Activated B cell treated with CpG ODN at 0.5 μM for 24 hours (primary cell): ENCODE measurements at regions not wholly inside any gene's neighbourhood (a gene's known extent, or its start where the extent isn't known, plus 50 kb on each side); places are given as distances from the start of the nearest gene placed in this dataset.

Experiments used
- ATAC-seq: fragments of 200-7000 bp; cut with Tn5 transposase; one replicate; pipeline ENCODE4 v1.10.0; 2021; ENCODE audit warnings: low read depth, mild to moderate bottlenecking, moderate library complexity
- CTCF ChIA-PET: fragments of 350-600 bp; sonication (Branson Sonifier 250); formaldehyde crosslinking; loops from one replicate; lab custom pipeline; 2021; ENCODE audit warnings: antibody characterized with exemption; lab: Charles Lee
- POLR2A ChIA-PET: fragments of 350-600 bp; sonication (Branson Sonifier 250); formaldehyde crosslinking; loops from one replicate; lab custom pipeline; 2021; ENCODE audit warnings: antibody characterized with exemption; lab: Charles Lee
- DNase-seq: peaks from one replicate; pipeline ENCODE4 v3.0.0; 2022
- H3K27ac Mint-ChIP-seq: one replicate; pipeline ENCODE4 v1.8.0; 2020; ENCODE audit warnings: mixed read lengths
- H3K27me3 Mint-ChIP-seq: one replicate; pipeline ENCODE4 v1.8.0; 2021; ENCODE audit warnings: mixed read lengths
- H3K36me3 Mint-ChIP-seq: one replicate; pipeline ENCODE4 v1.8.0; 2021; ENCODE audit warnings: low read depth, mixed read lengths
- H3K4me1 Mint-ChIP-seq: one replicate; pipeline ENCODE4 v1.8.0; 2021; ENCODE audit warnings: mixed read lengths
- H3K4me3 Mint-ChIP-seq: one replicate; pipeline ENCODE4 v1.8.0; 2020; ENCODE audit warnings: mild to moderate bottlenecking, mixed read lengths
- H3K9me3 Mint-ChIP-seq: one replicate; pipeline ENCODE4 v1.8.0; 2020; ENCODE audit warnings: mixed read lengths
- CTCF ChIP-seq: fragments of 200-600 bp; IDR thresholded peaks from one replicate; pipeline ENCODE4 v1.8.0; 2022; ENCODE audit warnings: antibody characterized with exemption, mild to moderate bottlenecking
- intact Hi-C: fragments of 100-400 bp; cut with micrococcal nuclease; formaldehyde crosslinking; loops from one replicate; pipeline ENCODE4 v1.15.1; 2024

GRCh38 chr1:232579958-232580941 is 49.7 kb downstream of the SIPA1L2 start:
- POLR2A ChIA-PET, result no interaction called here
- Mint-ChIP-seq H3K27ac (no peak overlapping the region), H3K9me3 (no peaks in the 10 kb centered on the region), H3K36me3 (no peaks in the 10 kb centered on the region), H3K27me3 (no peaks in the 10 kb centered on the region), H3K4me3 (no peak overlapping the region), H3K4me1 (no peaks in the 10 kb centered on the region)
- CTCF ChIA-PET, result no interaction called here
- intact Hi-C loops, result no loop called here
- DNase-seq (no peak), ATAC-seq (no peak)
- no peak for TF ChIP-seq CTCF

- no peak overlapping the region for H3K27ac Mint-ChIP-seq
- H3K27me3 Mint-ChIP-seq, result no peaks in the 10 kb centered on the region
- intact Hi-C loops, result no loop called here
- H3K4me3 Mint-ChIP-seq, result no peak overlapping the region
- ChIA-PET POLR2A (no interaction called here), CTCF (no interaction called here)
- DNase-seq (no peak), ATAC-seq (no peak)
- no peak for TF ChIP-seq CTCF
- H3K4me1 Mint-ChIP-seq, result no peaks in the 10 kb centered on the region
- H3K9me3 Mint-ChIP-seq, result no peaks in the 10 kb centered on the region
- no peaks in the 10 kb centered on the region for H3K36me3 Mint-ChIP-seq
Measured at GRCh38 chr1:232579466-232579865, 50.5 kb downstream of the SIPA1L2 start.

GRCh38 chr1:232578651-232579195 is 51.2 kb downstream of the SIPA1L2 start:
- ChIA-PET CTCF (no interaction called here), POLR2A (no interaction called here)
- ATAC-seq, result no peak

GRCh38 chr1:232577772-232578171 is 52.2 kb downstream of the SIPA1L2 start:
- CTCF ChIA-PET, result no interaction called here
- H3K4me3 Mint-ChIP-seq, result no peak overlapping the region
- no peak for ATAC-seq
- TF ChIP-seq CTCF, result no peak
- no peaks in the 10 kb centered on the region for H3K27me3 Mint-ChIP-seq
- DNase-seq, result no peak
- no peak overlapping the region for H3K27ac Mint-ChIP-seq
- H3K36me3 Mint-ChIP-seq, result no peaks in the 10 kb centered on the region
- H3K4me1 Mint-ChIP-seq, result no peaks in the 10 kb centered on the region
- POLR2A ChIA-PET, result no interaction called here
- intact Hi-C loops, result no loop called here
- no peaks in the 10 kb centered on the region for H3K9me3 Mint-ChIP-seq

More at GRCh38 chr1:232578651-232579195, 51.2 kb downstream of the SIPA1L2 start:
- H3K4me3 Mint-ChIP-seq, result no peak overlapping the region
- intact Hi-C loops, result no loop called here
- no peak overlapping the region for H3K27ac Mint-ChIP-seq
- no peaks in the 10 kb centered on the region for H3K4me1 Mint-ChIP-seq
- no peak for TF ChIP-seq CTCF
- no peaks in the 10 kb centered on the region for H3K9me3 Mint-ChIP-seq
- DNase-seq, result no peak
- H3K36me3 Mint-ChIP-seq, result no peaks in the 10 kb centered on the region
- H3K27me3 Mint-ChIP-seq, result no peaks in the 10 kb centered on the region

- ATAC-seq, result no peak
- TF ChIP-seq CTCF, result no peak
- Mint-ChIP-seq H3K27me3 (no peaks in the 10 kb centered on the region), H3K4me1 (no peaks in the 10 kb centered on the region), H3K27ac (no peak overlapping the region), H3K4me3 (no peak overlapping the region), H3K9me3 (peaks cover 3% of the 10 kb centered on the region), H3K36me3 (no peaks in the 10 kb centered on the region)
- DNase-seq, result no peak
- CTCF ChIA-PET, result no interaction called here
- intact Hi-C loops, result no loop called here
- POLR2A ChIA-PET, result no interaction called here
Measured at GRCh38 chr1:232576537-232576936, 53.4 kb downstream of the SIPA1L2 start.
